Chondrocyte (in vitro differentiated cells): ENCODE measurements at regions not wholly inside any gene's neighbourhood (a gene's known extent, or its start where the extent isn't known, plus 50 kb on each side); places are given as distances from the start of the nearest gene placed in this dataset.

ENCODE experiments used
- DNase-seq: peaks from one replicate; pipeline ENCODE4 v3.0.0; 2021; ENCODE audit warnings: mixed read lengths, low spot score
- H3K27ac Mint-ChIP-seq: one replicate; pipeline ENCODE4 v1.8.0; 2021; ENCODE audit warnings: mild to moderate bottlenecking, moderate library complexity, mixed read lengths; ENCODE audit not compliant: unreplicated experiment
- H3K27me3 Mint-ChIP-seq: 2 replicates; pipeline ENCODE4 v1.8.0; 2021; ENCODE audit warnings: low read depth, mixed read lengths
- H3K36me3 Mint-ChIP-seq: 2 replicates; pipeline ENCODE4 v1.8.0; 2021; ENCODE audit warnings: low read depth, mixed read lengths
- H3K4me1 Mint-ChIP-seq: 2 replicates; pipeline ENCODE4 v1.8.0; 2021; ENCODE audit warnings: low read depth, mild to moderate bottlenecking, mixed read lengths
- H3K4me3 Mint-ChIP-seq: one replicate; pipeline ENCODE4 v1.8.0; 2021; ENCODE audit warnings: mild to moderate bottlenecking, moderate library complexity, mixed read lengths; ENCODE audit not compliant: unreplicated experiment
- H3K9me3 Mint-ChIP-seq: 2 replicates; pipeline ENCODE4 v1.8.0; 2021; ENCODE audit warnings: low read depth, mixed read lengths
- TF ChIP-seq, protein P1 (sequence below): fragments of 200-600 bp; sonication (generic); IDR thresholded peaks from 2 replicates; pipeline ENCODE4 v1.5.0; 2021; ENCODE audit warnings: antibody characterized with exemption, mild to moderate bottlenecking, moderate library complexity

DNA sequence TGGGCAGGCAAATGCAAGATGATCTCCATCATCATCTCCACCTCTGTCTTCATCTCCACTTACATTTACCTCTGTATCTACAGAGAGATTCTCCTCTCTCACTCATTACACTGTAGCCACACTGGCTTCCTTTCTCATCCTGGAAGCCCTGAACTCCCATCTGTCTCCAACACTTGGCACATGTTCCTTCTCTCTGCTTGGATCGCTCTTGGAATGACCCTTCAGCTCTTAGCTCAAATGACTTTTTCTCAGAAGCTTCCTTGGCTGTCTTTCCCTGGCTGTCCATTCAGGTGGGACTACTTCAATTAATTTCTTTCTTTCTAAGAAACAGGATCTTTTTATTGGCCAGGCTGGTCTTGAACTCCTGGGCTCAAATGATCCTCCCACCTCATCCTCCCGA lies 120.0 kb upstream of the KLF4 start:
- DNase-seq, result no peak
- Mint-ChIP-seq H3K27ac (no peak overlapping the region), H3K36me3 (no peaks in the 10 kb centered on the region), H3K27me3 (peaks cover 14% of the 10 kb centered on the region), H3K4me1 (no peaks in the 10 kb centered on the region), H3K4me3 (no peak overlapping the region), H3K9me3 (no peaks in the 10 kb centered on the region)
- TF ChIP-seq, protein P1, sequence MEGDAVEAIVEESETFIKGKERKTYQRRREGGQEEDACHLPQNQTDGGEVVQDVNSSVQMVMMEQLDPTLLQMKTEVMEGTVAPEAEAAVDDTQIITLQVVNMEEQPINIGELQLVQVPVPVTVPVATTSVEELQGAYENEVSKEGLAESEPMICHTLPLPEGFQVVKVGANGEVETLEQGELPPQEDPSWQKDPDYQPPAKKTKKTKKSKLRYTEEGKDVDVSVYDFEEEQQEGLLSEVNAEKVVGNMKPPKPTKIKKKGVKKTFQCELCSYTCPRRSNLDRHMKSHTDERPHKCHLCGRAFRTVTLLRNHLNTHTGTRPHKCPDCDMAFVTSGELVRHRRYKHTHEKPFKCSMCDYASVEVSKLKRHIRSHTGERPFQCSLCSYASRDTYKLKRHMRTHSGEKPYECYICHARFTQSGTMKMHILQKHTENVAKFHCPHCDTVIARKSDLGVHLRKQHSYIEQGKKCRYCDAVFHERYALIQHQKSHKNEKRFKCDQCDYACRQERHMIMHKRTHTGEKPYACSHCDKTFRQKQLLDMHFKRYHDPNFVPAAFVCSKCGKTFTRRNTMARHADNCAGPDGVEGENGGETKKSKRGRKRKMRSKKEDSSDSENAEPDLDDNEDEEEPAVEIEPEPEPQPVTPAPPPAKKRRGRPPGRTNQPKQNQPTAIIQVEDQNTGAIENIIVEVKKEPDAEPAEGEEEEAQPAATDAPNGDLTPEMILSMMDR, result no peak

DNA sequence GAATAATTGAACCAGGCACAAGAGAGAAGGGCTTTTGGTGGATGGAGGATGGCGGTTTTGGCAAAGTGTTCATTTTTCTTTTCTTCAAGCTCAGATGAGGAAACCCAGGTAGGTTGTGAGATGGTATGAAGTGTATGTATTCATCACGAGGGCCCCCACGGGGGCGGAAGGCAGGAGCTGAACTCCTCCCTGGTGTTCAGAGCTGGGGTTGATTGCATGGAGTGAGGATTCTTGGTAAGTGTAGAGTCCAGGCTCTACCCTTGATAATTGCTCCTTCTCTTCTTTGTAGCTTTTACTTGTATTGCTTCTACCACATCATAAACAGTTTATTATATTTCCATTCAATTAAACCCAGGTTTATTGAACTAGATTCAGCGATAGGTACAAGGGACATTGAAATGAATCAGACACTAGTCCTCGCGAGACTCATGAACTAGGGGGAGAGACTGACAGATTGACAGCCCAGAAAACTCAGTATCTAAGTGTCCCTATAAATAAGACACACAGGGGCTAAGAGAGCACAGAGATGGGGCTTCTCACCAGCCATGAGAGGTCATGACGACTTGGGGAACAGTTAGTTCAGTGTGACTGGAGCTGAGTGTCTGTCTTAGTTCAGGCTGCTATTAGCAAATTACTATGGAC lies 116.7 kb upstream of the KLF4 start:
- TF ChIP-seq, protein P1, result no peak
- Mint-ChIP-seq H3K27ac (no peak overlapping the region), H3K36me3 (no peaks in the 10 kb centered on the region), H3K27me3 (peaks cover 14% of the 10 kb centered on the region), H3K9me3 (no peaks in the 10 kb centered on the region), H3K4me1 (no peaks in the 10 kb centered on the region), H3K4me3 (no peak overlapping the region)
- DNase-seq, result no peak

DNA sequence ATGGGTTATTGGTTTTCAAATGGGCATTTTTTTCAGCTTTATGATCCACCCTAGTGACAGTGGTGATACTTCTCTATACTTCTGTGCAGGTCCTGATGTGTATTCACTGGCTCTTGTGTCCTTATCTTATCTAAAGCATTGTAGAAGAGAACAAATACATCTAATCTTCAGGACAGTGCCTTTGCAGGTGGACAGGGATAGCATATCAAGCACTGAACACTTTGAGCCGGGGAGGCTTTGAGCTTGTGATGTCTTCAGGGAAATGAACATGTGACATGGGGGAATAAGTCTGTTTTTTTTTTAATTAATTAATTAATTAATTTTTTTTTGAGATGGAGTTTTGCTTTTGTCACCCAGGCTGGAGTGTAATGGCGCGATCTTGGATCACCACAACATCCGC lies 115.5 kb upstream of the KLF4 start:
- no peak for DNase-seq
- Mint-ChIP-seq H3K4me3 (no peak overlapping the region), H3K9me3 (no peaks in the 10 kb centered on the region), H3K4me1 (no peaks in the 10 kb centered on the region), H3K27ac (no peak overlapping the region), H3K36me3 (no peaks in the 10 kb centered on the region), H3K27me3 (peaks cover 10% of the 10 kb centered on the region)
- TF ChIP-seq, protein P1, result no peak

DNA sequence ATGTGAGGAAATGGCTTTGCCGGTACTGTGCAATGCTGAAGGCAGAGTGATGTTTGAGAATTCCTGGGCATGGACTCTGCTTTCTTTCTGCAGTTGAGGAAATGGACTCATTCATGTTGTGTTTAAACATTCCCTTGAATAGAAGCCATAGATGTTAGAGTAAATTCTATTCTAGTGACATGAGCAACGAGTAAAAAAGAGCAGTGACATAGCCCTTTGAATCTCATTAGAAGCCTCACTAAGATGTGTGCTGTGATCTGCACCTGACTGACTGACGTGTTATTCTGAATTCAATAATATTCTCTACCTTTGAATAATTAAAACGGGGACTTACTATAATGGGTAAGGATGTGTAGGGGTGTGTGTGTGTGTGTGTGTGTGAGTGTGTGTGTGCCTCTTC lies 113.7 kb upstream of the KLF4 start:
- Mint-ChIP-seq H3K9me3 (no peaks in the 10 kb centered on the region), H3K27ac (no peak overlapping the region), H3K27me3 (peaks cover 3% of the 10 kb centered on the region), H3K4me1 (no peaks in the 10 kb centered on the region), H3K36me3 (no peaks in the 10 kb centered on the region), H3K4me3 (no peak overlapping the region)
- TF ChIP-seq, protein P1, result no peak
- DNase-seq, result no peak

DNA sequence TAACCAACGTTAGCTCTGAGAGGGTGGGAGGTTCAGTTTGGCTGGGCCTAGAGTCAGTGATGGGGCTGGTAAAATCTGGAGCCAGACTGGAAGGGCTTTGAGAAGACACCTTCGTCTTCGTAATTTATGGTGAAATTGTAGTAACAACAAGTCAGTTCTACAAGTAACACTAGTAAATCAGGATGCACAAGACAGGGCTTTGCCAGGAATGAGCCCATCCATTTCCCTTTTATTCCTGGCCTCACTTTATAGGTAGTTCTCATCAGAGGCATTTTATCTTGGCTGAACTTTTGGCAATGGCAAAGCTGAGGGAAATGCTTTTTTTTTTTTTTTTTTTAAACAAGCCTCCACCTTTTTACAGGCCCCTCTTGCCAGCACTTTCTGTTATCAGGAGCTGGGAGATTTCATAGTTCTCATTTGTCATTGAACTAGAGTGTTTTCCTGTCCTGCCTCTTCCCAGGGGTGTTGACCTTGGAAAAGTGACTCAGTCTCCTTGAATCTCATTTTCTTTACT lies 110.5 kb upstream of the KLF4 start:
- H3K4me1 Mint-ChIP-seq, result no peaks in the 10 kb centered on the region
- no peaks in the 10 kb centered on the region for H3K9me3 Mint-ChIP-seq
- H3K4me3 Mint-ChIP-seq, result no peak overlapping the region
- no peak overlapping the region for H3K27ac Mint-ChIP-seq
- H3K27me3 Mint-ChIP-seq, result peaks cover 2% of the 10 kb centered on the region
- DNase-seq, result no peak
- H3K36me3 Mint-ChIP-seq, result no peaks in the 10 kb centered on the region
- TF ChIP-seq, protein P1, result no peak
